IMR-90 (cell line): ENCODE measurements at regions not wholly inside any gene's neighbourhood (a gene's known extent, or its start where the extent isn't known, plus 50 kb on each side); places are given as distances from the start of the nearest gene placed in this dataset.

Experiments used
- ATAC-seq: fragments of 200-7000 bp; cut with Tn5 transposase; 2 replicates; pipeline ENCODE4 v1.9.1; 2020; ENCODE audit warnings: low read depth, mild to moderate bottlenecking, moderate library complexity
- BruUV-seq: library from RNA; stranded (reverse); fragments of 400-500 nt; replicated peaks from 2 replicates; lab custom pipeline; 2021; lab: Mats Ljungman, UMichigan
- CTCF ChIA-PET: fragments of 300-600 bp; formaldehyde crosslinking; extraction: SDS; loops from one replicate; lab custom pipeline; 2021; ENCODE audit warnings: antibody characterized with exemption; lab: Yijun Ruan, JAX
- POLR2A ChIA-PET: fragments of 300-600 bp; sonication (Branson Sonifier 250); formaldehyde crosslinking; loops from one replicate; lab custom pipeline; 2022; ENCODE audit warnings: antibody characterized with exemption; ENCODE audit not compliant: unreplicated experiment; lab: Charles Lee
- DNase-seq: peaks from one replicate; pipeline ENCODE4 v3.0.0; 2013
- H2AFZ ChIP-seq: replicated peaks from 2 replicates; pipeline ENCODE3; 2013; ENCODE audit warnings: low read length, mild to moderate bottlenecking; ENCODE audit not compliant: poor library complexity
- H2AK5ac ChIP-seq: 2 replicates; pipeline ENCODE4 v1.6.1; 2013; ENCODE audit warnings: low read depth, low read length, inconsistent platforms
- H2AK9ac ChIP-seq: replicated peaks from 2 replicates; pipeline ENCODE3; 2013; ENCODE audit warnings: mild to moderate bottlenecking, low read depth, low read length, moderate library complexity; ENCODE audit not compliant: poor library complexity
- H2BK120ac ChIP-seq: 2 replicates; pipeline ENCODE4 v1.6.1; 2013; ENCODE audit warnings: low read depth, low read length, inconsistent platforms
- H2BK15ac ChIP-seq: 3 replicates; pipeline ENCODE4 v1.6.1; 2013; ENCODE audit warnings: low read depth, low read length, inconsistent platforms
- H2BK20ac ChIP-seq: 2 replicates; pipeline ENCODE4 v1.6.1; 2013; ENCODE audit warnings: low read depth, mild to moderate bottlenecking, inconsistent platforms, low read length, moderate library complexity
- H2BK5ac ChIP-seq: 2 replicates; pipeline ENCODE4 v1.6.1; 2013; ENCODE audit warnings: mild to moderate bottlenecking, low read depth, low read length, inconsistent platforms; ENCODE audit not compliant: poor library complexity, severe bottlenecking
- H3K14ac ChIP-seq: replicated peaks from 2 replicates; pipeline ENCODE4 v1.6.1; 2013; ENCODE audit warnings: low read depth, low read length, inconsistent platforms
- H3K18ac ChIP-seq: 2 replicates; pipeline ENCODE4 v1.6.1; 2013; ENCODE audit warnings: low read depth, low read length, control low read depth
- H3K23ac ChIP-seq: 2 replicates; pipeline ENCODE4 v1.6.1; 2013; ENCODE audit warnings: low read depth, low read length, inconsistent platforms
- H3K27ac ChIP-seq: 2 replicates; pipeline ENCODE4 v1.5.1; 2013; ENCODE audit warnings: mild to moderate bottlenecking, control low read depth, low read length; ENCODE audit not compliant: insufficient read depth
- H3K27me3 ChIP-seq: 2 replicates; pipeline ENCODE4 v1.6.1; 2013; ENCODE audit warnings: low read length; ENCODE audit not compliant: control insufficient read depth, insufficient read depth
- H3K36me3 ChIP-seq: 2 replicates; pipeline ENCODE4 v1.6.1; 2013; ENCODE audit warnings: low read length, mixed read lengths; ENCODE audit not compliant: control insufficient read depth, insufficient read depth
- H3K4ac ChIP-seq: 2 replicates; pipeline ENCODE4 v1.6.1; 2013; ENCODE audit warnings: low read depth, low read length, inconsistent platforms
- H3K4me1 ChIP-seq: 2 replicates; pipeline ENCODE4 v1.6.1; 2013; ENCODE audit warnings: low read length, mixed read lengths; ENCODE audit not compliant: control insufficient read depth, insufficient read depth
- H3K4me2 ChIP-seq: 2 replicates; pipeline ENCODE4 v1.6.1; 2013; ENCODE audit warnings: low read depth, mild to moderate bottlenecking, control low read depth, low read length, moderate library complexity
- H3K4me3 ChIP-seq: 2 replicates; pipeline ENCODE4 v1.5.1; 2013; ENCODE audit warnings: low read depth, mild to moderate bottlenecking, control low read depth, low read length, moderate library complexity; ENCODE audit not compliant: insufficient read depth
- H3K56ac ChIP-seq: 2 replicates; pipeline ENCODE4 v1.6.1; 2013; ENCODE audit warnings: low read length, inconsistent platforms; ENCODE audit not compliant: insufficient read depth; ENCODE audit errors: extremely low read depth
- H3K79me1 ChIP-seq, 2 experiments: 2 replicates each; pipeline ENCODE4 v1.6.1; 2013; ENCODE audit warnings: low read length in 2 of 2, inconsistent platforms in 1 of 2, low read depth in 1 of 2
- H3K9ac ChIP-seq: 2 replicates; pipeline ENCODE4 v1.6.1; 2013; ENCODE audit warnings: low read depth, low read length, control low read depth
- H3K9me1 ChIP-seq: 2 replicates; pipeline ENCODE4 v1.6.1; 2013; ENCODE audit warnings: low read length, inconsistent platforms; ENCODE audit not compliant: insufficient read depth
- H3K9me3 ChIP-seq: 2 replicates; pipeline ENCODE4 v1.6.1; 2013; ENCODE audit warnings: low read length; ENCODE audit not compliant: control insufficient read depth, insufficient read depth
- H4K20me1 ChIP-seq: 2 replicates; pipeline ENCODE4 v1.6.1; 2013; ENCODE audit warnings: low read length, inconsistent platforms; ENCODE audit not compliant: insufficient read depth
- H4K5ac ChIP-seq: 2 replicates; pipeline ENCODE4 v1.6.1; 2013; ENCODE audit warnings: mild to moderate bottlenecking, low read depth, low read length, control low read depth
- H4K8ac ChIP-seq, 2 experiments: 2 replicates each; pipeline ENCODE4 v1.6.1; 2013; ENCODE audit warnings: low read depth in 2 of 2, low read length in 2 of 2, control low read depth in 1 of 2, inconsistent platforms in 1 of 2
- H4K91ac ChIP-seq: 2 replicates; pipeline ENCODE4 v1.6.1; 2013; ENCODE audit warnings: low read depth, low read length, inconsistent platforms; ENCODE audit not compliant: insufficient read depth
- CEBPB ChIP-seq: IDR thresholded peaks from 2 replicates; pipeline ENCODE4 v1.6.1; 2012; ENCODE audit warnings: low read depth, low read length, improper control_type of control experiment
- NFE2L2 ChIP-seq: fragments of 150-350 bp; IDR thresholded peaks from 2 replicates; pipeline ENCODE4 v1.6.1; 2016; ENCODE audit warnings: low read depth, mild to moderate bottlenecking, low read length
- RFX5 ChIP-seq: IDR thresholded peaks from 2 replicates; pipeline ENCODE4 v1.8.0; 2012; ENCODE audit warnings: low read depth, mild to moderate bottlenecking, low read length, moderate library complexity
- WGBS, 2 experiments: methylation state at CpG; one replicate each; pipeline versions ENCODE4 v1.1.5 to v1.1.7; 2013; ENCODE audit warnings: missing lambda C conversion rate in 2 of 2; ENCODE audit not compliant: insufficient read length in 1 of 2; ENCODE audit errors: extremely low coverage in 2 of 2; 5-methylcytosine and 5-hydroxymethylcytosine counted together
- dilution Hi-C: fragments of 300-500 bp; cut with HindIII; formaldehyde crosslinking; loops from one replicate; pipeline ENCODE4 v1.14.3; 2018; ENCODE audit warnings: low sequenced_read_pairs; ENCODE audit not compliant: unreplicated experiment
- in situ Hi-C: fragments of 300-500 bp; cut with MboI; formaldehyde crosslinking; loops from 3 replicates; pipeline ENCODE4 v1.14.3; 2019; ENCODE audit warnings: low sequenced_read_pairs, inconsistent platforms, mixed read lengths
- intact Hi-C: fragments of 100-400 bp; cut with micrococcal nuclease; formaldehyde crosslinking; loops from 2 replicates; pipeline ENCODE4 v1.10.0; 2022
- TF ChIP-seq, protein P1 (sequence below): fragments of 150-350 bp; IDR thresholded peaks from 2 replicates; pipeline ENCODE4 v1.6.1; 2016; ENCODE audit warnings: low read depth, mild to moderate bottlenecking, low read length, moderate library complexity, borderline replicate concordance

DNA sequence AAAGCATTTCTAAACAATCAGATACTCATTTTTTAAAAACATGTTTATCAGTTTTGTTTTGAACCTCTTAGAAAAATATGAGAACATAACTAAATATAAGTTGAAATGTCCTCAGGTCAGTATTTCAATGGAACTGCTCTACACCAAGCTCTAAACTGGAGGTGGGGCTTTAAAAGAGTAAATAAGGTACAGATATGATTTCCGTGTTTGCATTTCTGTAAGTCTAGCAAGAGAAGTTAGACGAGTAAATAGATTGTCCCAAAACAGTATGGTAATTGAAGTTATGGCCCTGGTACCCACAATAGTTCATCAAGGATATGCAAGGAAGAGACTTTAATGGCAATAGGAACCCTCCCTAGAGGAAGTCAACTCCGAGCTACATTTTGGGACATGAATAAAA is 115.1 kb upstream of the AKR1E2 start:
- intact Hi-C loops, result no loop called here
- TF ChIP-seq NFE2L2, result no peak
- TF ChIP-seq CEBPB, result no peak
- TF ChIP-seq RFX5, result no peak
- TF ChIP-seq, protein P1, sequence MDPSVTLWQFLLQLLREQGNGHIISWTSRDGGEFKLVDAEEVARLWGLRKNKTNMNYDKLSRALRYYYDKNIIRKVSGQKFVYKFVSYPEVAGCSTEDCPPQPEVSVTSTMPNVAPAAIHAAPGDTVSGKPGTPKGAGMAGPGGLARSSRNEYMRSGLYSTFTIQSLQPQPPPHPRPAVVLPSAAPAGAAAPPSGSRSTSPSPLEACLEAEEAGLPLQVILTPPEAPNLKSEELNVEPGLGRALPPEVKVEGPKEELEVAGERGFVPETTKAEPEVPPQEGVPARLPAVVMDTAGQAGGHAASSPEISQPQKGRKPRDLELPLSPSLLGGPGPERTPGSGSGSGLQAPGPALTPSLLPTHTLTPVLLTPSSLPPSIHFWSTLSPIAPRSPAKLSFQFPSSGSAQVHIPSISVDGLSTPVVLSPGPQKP, result no peak
- in situ Hi-C loops, result no loop called here

More for the DNA sequence above, 115.1 kb upstream of the AKR1E2 start:
- Histone ChIP-seq H2BK20ac (no peak overlapping the region), H3K4me3 (no peak overlapping the region), H4K5ac (no peak overlapping the region), H3K36me3 (no peaks in the 10 kb centered on the region), H3K23ac (no peak overlapping the region), H3K27ac (no peak overlapping the region), H3K9ac (no peak overlapping the region), H2AK9ac (no peak overlapping the region), H3K9me3 (no peaks in the 10 kb centered on the region), H2BK120ac (no peak overlapping the region), H3K4me2 (no peak overlapping the region), H4K20me1 (no peaks in the 10 kb centered on the region), H3K79me1 (no peaks in the 10 kb centered on the region), H3K56ac (no peak overlapping the region), H4K91ac (no peak overlapping the region), H2AK5ac (no peak overlapping the region), H2BK5ac (no peak overlapping the region), H3K4ac (no peak overlapping the region), H3K14ac (no peak overlapping the region), H3K18ac (no peak overlapping the region), H3K9me1 (0 out of 2 replicates have a peak, but pooled peaks cover 3% of the 10 kb centered on the region), H2AFZ (no peak overlapping the region), H2BK15ac (no peak overlapping the region), H3K27me3 (no peaks in the 10 kb centered on the region), H3K4me1 (no peaks in the 10 kb centered on the region), H4K8ac (no peak overlapping the region)
- BruUV-seq, result no TSS peak
- DNase-seq, result no peak
- dilution Hi-C loops, result no loop called here
- ChIA-PET CTCF (interaction anchor here (0.6 kb wide), 1 partner anchor 730 kb away, joined by 4 read pairs; no protein-coding TSS in a partner anchor), POLR2A (no interaction called here)
- ATAC-seq, result no peak
- WGBS, 2 experiments, result 0% methylated on average over 1 of the region's 3 CpGs; no CpG with 5 or more reads in 1 of the 2 experiments
